ENCODE measurements at regions not wholly inside any gene's neighbourhood (a gene's known extent, or its start where the extent isn't known, plus 50 kb on each side); places are given as distances from the start of the nearest gene placed in this dataset.

DNA sequence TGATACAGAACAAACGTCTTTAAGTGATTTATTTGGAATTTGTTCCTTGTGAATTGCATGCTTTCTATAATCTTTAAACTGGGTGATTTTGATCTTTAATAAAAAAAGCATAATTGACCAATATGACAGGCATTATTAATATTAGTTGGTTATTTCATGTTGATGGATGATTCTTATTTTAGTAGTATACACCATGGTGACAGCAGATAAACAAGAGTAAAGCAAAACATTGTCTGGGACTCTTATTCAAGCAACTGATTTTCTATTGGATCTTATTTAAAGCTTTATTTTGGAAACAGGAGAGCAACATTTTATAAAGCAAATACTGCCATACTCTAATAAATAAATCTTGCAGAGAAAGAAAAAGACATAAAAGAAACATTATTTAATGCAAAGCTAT lies 591.4 kb upstream of the GNPDA2 start:
- no peaks in the 10 kb centered on the region for H3K27me3 ChIP-seq (ENCODE audit: control insufficient read depth in 2 of 2, insufficient read depth in 2 of 2, low read length in 2 of 2)
- intact Hi-C loops (cut with micrococcal nuclease) = no loop called here
- H3K36me3 ChIP-seq (ENCODE audit: control insufficient read depth in 2 of 2, extremely low read depth in 1 of 2, insufficient read depth in 2 of 2, low read length in 2 of 2) = no peaks in the 10 kb centered on the region
- FAIRE-seq (no peak), DNase-seq (ENCODE audit: low read depth, low spot score) (no peak)
- no peaks in the 10 kb centered on the region for H4K20me1 ChIP-seq (replicated peaks; ENCODE audit: control insufficient read depth, extremely low read depth, insufficient read depth, low read length)
- H3K4me3 ChIP-seq (replicated peaks in 1 of 3; ENCODE audit: insufficient read depth in 1 of 3, low read depth in 1 of 3, low read length in 3 of 3) = no peak overlapping the region
- TF ChIP-seq POLR2A (IDR thresholded peaks at IDR 0.05; ENCODE audit: low read depth, low read length) = no peak
- no peak for TF ChIP-seq GATA2 (IDR thresholded peaks at IDR 0.05; ENCODE audit: insufficient read depth, insufficient read length, low read depth, low read length)
- TF ChIP-seq, protein P1, sequence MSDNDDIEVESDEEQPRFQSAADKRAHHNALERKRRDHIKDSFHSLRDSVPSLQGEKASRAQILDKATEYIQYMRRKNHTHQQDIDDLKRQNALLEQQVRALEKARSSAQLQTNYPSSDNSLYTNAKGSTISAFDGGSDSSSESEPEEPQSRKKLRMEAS (IDR thresholded peaks at IDR 0.05; ENCODE audit: insufficient read depth, insufficient read length) = no peak
- TF ChIP-seq EZH2 (IDR thresholded peaks at IDR 0.05; ENCODE audit: borderline replicate concordance, low read depth, low read length, severe bottlenecking) = no peak
- TF ChIP-seq MYC (IDR thresholded peaks at IDR 0.05; ENCODE audit: low read depth, low read length) = no peak
- H3K9me3 ChIP-seq (replicated peaks; ENCODE audit: control insufficient read depth, insufficient read depth, low read length) = no peaks in the 10 kb centered on the region
- no TSS peak for BruUV-seq (replicated peaks)
- dilution Hi-C loops (cut with MboI; ENCODE audit: extremely low pct_ligation_motif_present, low sequenced_read_pairs) = no loop called here
- H3K4me1 ChIP-seq (ENCODE audit: control insufficient read depth, extremely low read depth, insufficient read depth, low read length) = no peaks in the 10 kb centered on the region
- H2AFZ ChIP-seq (ENCODE audit: low read depth, low read length) = no peak overlapping the region
- no peak overlapping the region for H3K9ac ChIP-seq (replicated peaks; ENCODE audit: extremely low read depth, insufficient read depth, low read length)
- no peaks in the 10 kb centered on the region for H3K79me2 ChIP-seq (ENCODE audit: control insufficient read depth, insufficient read depth, low read length)
- POLR2A ChIA-PET = no interaction called here
- CTCF ChIA-PET = interaction anchor here (0.6 kb wide), 1 partner anchor 12 kb away, joined by 3 read pairs; no protein-coding TSS in a partner anchor
- H3K9me1 ChIP-seq (replicated peaks; ENCODE audit: control insufficient read depth, extremely low read depth, insufficient read depth, low read length) = no peaks in the 10 kb centered on the region
- no peak overlapping the region for H3K4me2 ChIP-seq (ENCODE audit: insufficient read depth, low read length)
- H3K27ac ChIP-seq (ENCODE audit: insufficient read depth, low read depth, low read length) = no peak overlapping the region

DNA sequence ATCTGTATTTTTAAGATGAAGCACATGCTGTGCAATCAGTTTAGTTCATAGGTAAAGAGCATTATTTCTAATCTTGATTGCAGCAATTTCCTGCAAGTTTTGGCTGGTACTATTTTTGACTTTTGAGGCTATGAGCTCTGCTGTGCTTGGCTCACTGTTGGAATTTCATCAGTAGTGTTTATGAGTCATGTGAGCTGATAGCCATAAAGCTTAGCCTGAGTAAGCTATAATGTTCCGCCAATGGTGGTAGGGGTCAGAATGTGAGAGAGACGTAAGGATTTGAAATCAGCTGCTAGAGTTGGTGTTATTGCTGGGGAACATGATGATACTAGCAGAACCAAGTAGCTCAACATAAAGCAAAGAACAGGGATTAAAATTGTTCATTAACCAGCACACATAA lies 590.9 kb upstream of the GNPDA2 start:
- FAIRE-seq (no peak), DNase-seq (ENCODE audit: low read depth, low spot score) (no peak)
- intact Hi-C loops (cut with micrococcal nuclease) (no loop called here), dilution Hi-C loops (cut with MboI; ENCODE audit: extremely low pct_ligation_motif_present, low sequenced_read_pairs) (no loop called here)
- no TSS peak for BruUV-seq (replicated peaks)
- ChIA-PET POLR2A (no interaction called here), CTCF (interaction anchor here (0.6 kb wide), 1 partner anchor 12 kb away, joined by 3 read pairs; no protein-coding TSS in a partner anchor)
- H4K20me1 ChIP-seq (replicated peaks; ENCODE audit: control insufficient read depth, extremely low read depth, insufficient read depth, low read length) = no peaks in the 10 kb centered on the region
- TF ChIP-seq FOS (IDR thresholded peaks at IDR 0.05; ENCODE audit: borderline replicate concordance, insufficient read depth, low read length) = no peak
- no peak for TF ChIP-seq CTCF (IDR thresholded peaks at IDR 0.05; ENCODE audit: extremely low read depth in 1 of 2, insufficient read depth in 1 of 2, low read depth in 1 of 2, low read length in 2 of 2)
- TF ChIP-seq MYC (IDR thresholded peaks at IDR 0.05; ENCODE audit: low read depth, low read length) = no peak
- no peak for TF ChIP-seq POLR2AphosphoS5 (IDR thresholded peaks at IDR 0.05; ENCODE audit: insufficient read depth, low read depth, low read length)
- no peak for TF ChIP-seq EZH2 (IDR thresholded peaks at IDR 0.05; ENCODE audit: borderline replicate concordance, low read depth, low read length, severe bottlenecking)
- TF ChIP-seq JUN (IDR thresholded peaks at IDR 0.05; ENCODE audit: borderline replicate concordance, insufficient read depth, insufficient read length, low read depth) = no peak
- TF ChIP-seq GATA2 (IDR thresholded peaks at IDR 0.05; ENCODE audit: insufficient read depth, insufficient read length, low read depth, low read length) = no peak
- TF ChIP-seq POLR2A (IDR thresholded peaks at IDR 0.05; ENCODE audit: low read depth, low read length) = no peak
- TF ChIP-seq, protein P1 (IDR thresholded peaks at IDR 0.05; ENCODE audit: insufficient read depth, insufficient read length) = no peak
- no peaks in the 10 kb centered on the region for H3K4me1 ChIP-seq (ENCODE audit: control insufficient read depth, extremely low read depth, insufficient read depth, low read length)
- no peaks in the 10 kb centered on the region for H3K9me1 ChIP-seq (replicated peaks; ENCODE audit: control insufficient read depth, extremely low read depth, insufficient read depth, low read length)
- H3K27me3 ChIP-seq (ENCODE audit: control insufficient read depth in 2 of 2, insufficient read depth in 2 of 2, low read length in 2 of 2) = no peaks in the 10 kb centered on the region
- no peak overlapping the region for H3K4me3 ChIP-seq (replicated peaks in 1 of 3; ENCODE audit: insufficient read depth in 1 of 3, low read depth in 1 of 3, low read length in 3 of 3)
- no peak overlapping the region for H3K27ac ChIP-seq (ENCODE audit: insufficient read depth, low read depth, low read length)
- H3K36me3 ChIP-seq (ENCODE audit: control insufficient read depth in 2 of 2, extremely low read depth in 1 of 2, insufficient read depth in 2 of 2, low read length in 2 of 2) = no peaks in the 10 kb centered on the region
- H2AFZ ChIP-seq (ENCODE audit: low read depth, low read length) = no peak overlapping the region
- H3K9ac ChIP-seq (replicated peaks; ENCODE audit: extremely low read depth, insufficient read depth, low read length) = no peak overlapping the region
- no peak overlapping the region for H3K4me2 ChIP-seq (ENCODE audit: insufficient read depth, low read length)
- H3K9me3 ChIP-seq (replicated peaks; ENCODE audit: control insufficient read depth, insufficient read depth, low read length) = no peaks in the 10 kb centered on the region
- H3K79me2 ChIP-seq (ENCODE audit: control insufficient read depth, insufficient read depth, low read length) = no peaks in the 10 kb centered on the region

All from endothelial cell of umbilical vein (primary cell).